ENCODE measurements at regions not wholly inside any gene's neighbourhood (a gene's known extent, or its start where the extent isn't known, plus 50 kb on each side); places are given as distances from the start of the nearest gene placed in this dataset.
"Not testable (repeated sequence)": the region's sequence is repeated elsewhere in the genome, so short reads cannot be mapped to it uniquely, and the experiment has no call there.

DNA sequence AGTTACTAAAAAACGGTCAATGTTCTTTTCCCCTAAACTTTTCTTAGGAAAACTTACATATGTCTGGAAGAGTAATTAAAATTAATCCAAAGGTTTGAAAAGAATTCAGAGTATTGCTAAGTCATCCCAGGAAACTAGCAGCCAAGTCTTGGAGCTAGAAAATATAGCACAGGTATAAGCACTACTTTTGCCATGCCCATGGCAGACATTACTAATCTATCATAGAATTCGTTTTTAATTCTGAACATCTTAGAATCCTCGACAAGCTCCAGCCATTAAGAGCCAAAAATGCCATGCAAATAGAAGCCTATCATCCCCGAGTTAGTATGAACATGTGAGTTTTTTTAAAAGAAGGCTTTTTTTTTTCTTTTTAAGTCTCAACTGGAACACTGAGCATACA is 395.0 kb downstream of the ZEB2 start:
- DNase-seq (ENCODE audit: low spot score): no peak

DNA sequence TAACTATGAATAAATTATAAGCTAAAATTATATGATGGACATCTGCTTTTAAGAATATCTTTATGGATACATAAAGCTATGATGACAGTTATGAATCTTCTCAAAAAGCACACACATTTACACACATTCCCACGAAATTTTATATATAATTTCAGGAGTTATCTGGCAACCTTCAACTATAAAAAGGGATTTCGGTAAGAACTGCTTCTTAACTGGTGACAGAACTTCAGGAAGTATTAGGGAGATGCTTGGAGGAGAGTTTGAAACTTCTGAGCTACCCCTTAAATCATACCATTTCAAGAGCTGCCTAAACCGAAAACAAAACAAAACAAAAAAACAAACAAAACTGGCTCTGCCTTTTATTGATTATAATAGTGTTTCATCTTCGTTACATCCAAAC is 399.4 kb downstream of the ZEB2 start:
- DNase-seq (ENCODE audit: low spot score): no peak

DNA sequence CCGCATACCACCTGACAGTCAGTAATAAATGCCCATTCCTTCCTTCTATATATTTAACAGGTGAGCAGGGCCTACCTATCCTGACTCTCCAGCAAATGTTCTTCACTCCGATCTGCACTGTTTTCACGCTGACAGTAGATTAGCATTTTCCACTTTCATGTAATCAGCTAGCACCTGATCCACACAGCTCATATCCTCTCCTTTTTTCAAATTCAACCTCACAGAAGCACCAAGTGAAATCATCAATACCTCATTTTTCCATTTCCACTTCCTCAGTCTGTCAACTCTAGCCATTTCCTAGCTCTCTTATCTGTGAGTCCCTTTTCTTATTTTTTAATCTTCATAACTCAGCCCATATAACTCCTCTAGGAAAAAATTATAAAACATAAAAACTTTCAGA is 402.8 kb downstream of the ZEB2 start:
- DNase-seq (ENCODE audit: low spot score): no peak

DNA sequence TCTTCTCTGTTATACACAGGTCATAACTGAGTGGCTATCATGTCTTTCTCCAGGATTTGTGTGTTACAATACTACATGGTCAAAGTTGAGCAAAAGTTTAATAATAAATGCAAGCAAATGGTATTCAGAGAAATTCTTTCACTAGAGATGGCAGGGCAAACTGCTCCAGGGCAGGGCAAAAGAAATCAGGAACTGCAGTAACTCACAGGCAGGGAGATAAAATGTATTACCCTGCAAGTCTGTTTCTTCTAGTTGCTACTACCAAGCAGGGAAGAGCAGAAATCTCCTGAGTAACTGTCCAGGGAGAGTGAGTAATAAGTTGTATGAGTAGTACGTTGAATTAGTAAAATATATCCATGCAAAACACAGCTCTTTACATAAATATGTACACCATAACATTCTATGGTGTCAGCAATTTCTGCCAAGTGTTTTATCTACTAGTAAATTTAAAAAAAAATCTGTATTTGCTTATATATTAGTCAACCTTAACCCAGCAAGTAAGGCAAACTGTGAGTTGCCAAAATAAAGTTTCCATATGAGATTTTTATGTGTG is 404.1 kb downstream of the ZEB2 start:
- DNase-seq (ENCODE audit: low spot score): no peak

DNA sequence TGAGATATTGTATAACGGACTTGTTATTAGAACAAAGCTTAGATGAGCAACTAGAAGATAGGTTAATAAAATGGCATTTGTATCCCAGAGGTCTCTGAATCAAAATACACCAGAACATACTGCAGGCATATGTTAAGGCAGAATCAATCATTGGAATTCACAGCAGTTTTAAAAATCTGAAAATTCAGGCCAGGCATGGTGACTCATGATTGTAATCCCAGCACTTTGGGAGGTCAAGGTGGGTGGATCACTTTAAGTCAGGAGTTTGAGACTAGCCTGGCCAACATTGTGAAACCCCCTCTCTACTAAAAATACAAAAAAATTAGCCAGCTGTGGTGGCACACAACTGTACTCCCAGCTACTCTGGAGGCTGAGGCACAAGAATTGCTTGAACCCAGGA is 405.2 kb downstream of the ZEB2 start:
- DNase-seq (ENCODE audit: low spot score): no peak

DNA sequence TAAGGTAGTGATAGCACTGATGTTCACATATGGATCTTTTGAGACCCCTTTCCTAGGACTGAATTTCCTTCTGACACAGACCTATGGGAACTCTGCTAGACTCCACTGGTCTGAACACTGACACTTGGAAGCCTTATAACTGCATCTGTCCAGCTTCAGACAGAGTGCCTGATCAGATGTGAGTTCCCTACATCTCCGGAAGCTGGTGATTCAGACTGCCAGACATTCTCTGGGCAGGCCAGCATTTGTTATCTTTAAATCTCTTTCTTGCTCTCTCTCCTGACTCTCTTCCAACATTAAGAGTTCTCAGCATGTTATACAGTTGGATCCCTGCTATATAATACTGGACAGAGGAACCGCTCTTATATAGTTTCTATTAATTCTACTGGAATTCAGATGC is 408.5 kb downstream of the ZEB2 start:
- DNase-seq (ENCODE audit: low spot score): no peak

DNA sequence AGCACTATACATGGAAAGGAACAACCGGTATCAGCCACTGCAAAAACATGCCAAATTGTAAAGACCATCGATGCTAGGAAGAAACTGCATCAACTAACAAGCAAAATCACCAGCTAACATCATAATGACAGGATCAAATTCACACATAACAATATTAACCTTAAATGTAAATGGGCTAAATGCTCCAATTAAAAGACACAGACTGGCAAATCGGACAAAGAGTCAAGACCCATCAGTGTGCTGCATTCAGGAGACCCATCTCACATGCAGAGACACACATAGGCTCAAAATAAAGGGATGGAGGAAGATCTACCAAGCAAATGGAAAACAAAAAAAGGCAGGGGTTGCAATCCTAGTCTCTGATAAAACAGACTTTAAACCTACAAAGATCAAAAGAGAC is 413.8 kb downstream of the ZEB2 start:
- not testable (repeated sequence) for DNase-seq (ENCODE audit: low spot score)

DNA sequence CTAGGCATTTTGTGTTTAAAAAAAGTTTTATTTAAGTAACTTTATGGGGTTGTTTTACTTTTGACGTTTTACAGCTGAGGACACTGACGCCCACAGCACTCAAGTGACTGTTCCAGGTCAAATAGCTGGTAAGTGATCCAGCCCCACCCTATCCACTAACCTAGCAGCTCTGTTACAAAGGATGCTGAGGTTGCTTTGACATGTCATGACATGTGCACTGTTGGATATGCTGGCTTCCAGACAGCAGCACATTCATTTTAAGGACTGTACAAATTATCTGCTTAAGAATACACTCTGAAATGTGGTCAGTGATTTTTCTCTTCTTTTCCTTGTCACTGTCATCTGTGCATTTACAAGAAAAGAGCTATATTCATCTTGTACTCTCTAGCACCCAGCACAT is 417.5 kb downstream of the ZEB2 start:
- no peak for DNase-seq (ENCODE audit: low spot score)

DNA sequence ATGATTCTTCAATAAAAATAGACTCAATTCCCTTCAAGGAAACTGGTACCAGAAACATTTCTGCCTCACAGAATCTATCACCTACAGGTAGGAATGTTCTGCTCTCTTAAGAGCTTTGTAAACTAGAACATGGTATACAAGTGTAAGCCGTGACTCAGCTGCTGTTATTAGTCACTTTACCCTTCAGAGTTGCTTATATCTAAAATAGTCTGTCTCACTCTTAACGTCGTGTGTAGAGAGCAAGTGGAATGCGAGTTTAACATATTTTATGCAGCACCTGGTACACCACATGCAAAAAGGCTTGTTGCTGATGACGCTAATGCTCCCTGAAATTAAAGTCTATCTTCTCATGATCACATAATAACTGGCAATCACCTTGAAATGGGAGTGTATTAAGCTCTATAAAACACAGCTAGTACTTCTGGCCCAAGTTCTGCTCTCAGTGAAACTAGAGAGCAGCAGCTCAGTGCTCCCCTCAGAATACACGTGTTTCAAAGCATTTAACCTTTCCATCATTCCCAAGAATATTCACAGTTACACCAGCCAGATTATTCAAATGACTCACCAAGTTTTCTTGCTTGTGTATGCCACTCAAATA is 420.0 kb downstream of the ZEB2 start:
- DNase-seq (ENCODE audit: low spot score): no peak

DNA sequence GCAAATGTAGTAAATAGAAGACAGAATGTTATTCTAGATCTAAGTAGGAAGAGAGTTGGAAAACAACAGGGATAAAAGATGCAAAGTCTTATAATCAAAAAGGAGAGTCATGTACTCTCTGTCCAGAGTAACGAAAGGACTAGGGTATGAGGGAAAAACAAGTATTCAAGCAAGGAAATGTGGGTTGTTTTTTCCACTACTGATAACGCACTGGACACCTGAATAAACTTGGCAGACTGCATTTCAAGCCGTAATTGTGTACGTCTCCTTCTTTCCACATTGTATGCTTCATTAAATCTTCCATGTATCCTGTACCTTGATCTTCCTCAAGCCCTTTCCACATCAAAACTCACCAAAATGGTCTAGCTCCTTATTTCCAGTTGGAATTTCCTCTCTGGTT is 420.6 kb downstream of the ZEB2 start:
- DNase-seq (ENCODE audit: low spot score): no peak

DNA sequence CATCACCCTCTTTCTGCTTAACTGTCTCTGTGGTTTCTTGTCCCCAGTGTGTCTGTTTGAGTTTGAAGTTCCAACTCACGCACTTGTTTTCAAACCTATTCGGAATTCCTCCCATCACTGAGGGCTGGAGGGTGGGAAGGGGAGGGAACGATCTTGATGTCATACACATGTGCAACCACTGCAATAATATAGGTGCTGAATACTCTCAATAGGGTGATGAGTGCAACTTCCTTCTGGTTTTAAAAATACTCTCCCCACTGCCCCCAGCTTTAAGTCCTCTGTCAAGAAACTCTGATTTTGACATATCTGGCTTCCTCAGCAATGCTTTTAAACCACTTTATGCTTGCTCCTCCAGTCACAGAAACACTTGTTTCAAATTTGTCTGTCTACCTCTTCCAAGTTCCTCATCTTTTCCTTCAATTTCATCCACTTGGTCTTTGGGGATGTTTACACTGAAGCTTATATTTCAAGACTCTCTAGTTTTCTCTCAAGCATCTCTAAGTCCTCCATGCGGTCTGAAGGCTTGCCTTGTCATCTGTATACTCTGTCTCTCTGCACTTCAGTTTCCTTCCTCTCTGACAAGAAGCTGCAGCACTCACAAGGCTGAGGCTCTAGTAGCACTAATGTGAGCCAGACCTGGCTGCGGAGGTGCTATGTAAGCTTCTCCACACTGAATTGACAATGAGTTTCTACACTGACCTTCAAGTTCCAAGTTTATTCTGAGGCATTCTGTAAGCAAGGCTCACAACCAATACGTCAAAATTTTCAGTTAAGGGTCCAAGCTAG is 422.3 kb downstream of the ZEB2 start:
- DNase-seq (ENCODE audit: low spot score): no peak

DNA sequence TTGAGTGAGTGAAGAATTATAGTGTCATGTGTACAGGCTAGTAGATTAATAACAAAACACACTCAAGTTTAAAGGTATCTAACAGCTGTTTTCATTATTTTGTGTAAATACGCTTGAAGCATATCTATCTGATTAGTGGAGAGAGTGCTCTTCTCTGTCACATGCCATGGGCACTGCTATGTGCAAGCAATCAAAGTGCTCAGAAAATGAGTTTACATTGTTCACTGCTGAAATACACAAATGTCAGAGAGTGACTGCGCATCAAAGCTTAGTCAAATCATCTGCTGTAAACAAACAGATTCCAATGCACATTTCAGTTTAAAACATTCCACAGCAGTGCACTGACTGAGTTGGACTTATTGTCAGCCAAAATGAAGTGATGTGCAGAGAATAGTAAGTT is 423.4 kb downstream of the ZEB2 start:
- DNase-seq (ENCODE audit: low spot score): no peak

DNA sequence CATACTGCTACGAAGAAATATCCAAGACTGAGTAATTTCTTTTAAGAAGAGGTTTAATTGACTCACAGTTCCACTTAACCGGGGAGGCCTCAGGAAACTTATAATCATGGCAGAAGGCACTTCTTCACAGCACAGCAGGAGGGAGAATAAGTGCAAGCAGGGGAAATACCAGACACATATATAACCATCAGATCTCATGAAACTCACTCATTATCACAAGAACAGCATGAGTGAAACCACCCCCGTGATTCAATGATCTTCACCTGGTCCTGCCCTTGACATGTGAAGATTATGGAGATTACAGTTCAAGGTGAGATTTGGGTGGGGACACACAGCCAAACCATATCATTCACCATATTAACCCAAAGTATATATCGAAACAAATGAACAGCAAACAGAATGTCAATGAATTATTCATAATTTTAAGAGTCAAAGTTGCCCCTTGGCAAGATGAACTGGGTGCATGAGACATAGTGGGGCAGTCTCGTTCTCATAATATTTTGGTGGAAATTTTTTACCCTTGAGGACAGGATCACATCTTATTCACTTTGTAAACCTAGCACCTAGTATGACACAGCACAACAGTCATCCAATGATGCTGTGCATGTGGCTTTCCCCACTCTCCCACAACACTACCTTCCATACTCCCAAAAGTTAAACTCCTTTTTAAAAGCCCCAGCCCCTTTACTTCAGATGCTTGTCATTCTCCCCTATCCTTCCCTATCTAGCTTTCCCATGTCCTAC is 425.3 kb downstream of the ZEB2 start:
- DNase-seq (ENCODE audit: low spot score): no peak

DNA sequence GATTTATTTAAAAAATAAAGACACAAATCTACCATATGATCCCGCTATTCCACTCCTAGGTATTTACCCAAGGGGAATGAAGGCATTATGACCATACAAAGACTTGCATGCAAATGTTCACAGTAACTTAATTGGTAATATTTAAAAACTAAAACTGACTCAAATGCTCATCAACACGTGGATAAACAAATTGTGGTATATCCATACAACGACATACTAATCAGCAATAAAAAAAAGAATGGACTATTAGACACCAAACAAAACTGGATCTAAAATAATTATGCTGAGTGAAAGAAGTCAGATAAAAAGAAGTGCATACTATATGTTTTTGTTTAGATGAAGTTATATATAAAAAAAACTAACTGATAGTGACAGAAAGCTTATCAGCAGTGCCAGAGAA is 428.3 kb downstream of the ZEB2 start:
- no peak for DNase-seq (ENCODE audit: low spot score)

DNA sequence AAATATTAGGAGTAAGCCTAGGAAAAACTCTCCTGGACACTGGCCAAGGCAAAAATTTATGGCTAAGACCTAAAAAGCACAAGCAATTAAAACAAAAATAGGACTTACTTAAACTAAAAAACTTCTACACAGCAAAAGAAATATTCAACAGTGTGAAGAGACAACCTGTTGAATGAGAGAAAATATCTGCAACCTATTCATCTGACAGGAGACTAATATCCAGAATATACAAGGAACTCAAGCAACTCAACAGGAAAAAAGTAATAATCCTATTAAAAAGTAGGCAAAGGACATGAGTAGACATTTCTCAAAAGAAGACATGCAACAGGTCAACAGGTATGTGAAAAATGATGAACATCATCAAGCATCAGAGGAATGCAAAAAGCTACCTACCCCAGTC is 431.1 kb downstream of the ZEB2 start:
- no peak for DNase-seq (ENCODE audit: low spot score)

DNA sequence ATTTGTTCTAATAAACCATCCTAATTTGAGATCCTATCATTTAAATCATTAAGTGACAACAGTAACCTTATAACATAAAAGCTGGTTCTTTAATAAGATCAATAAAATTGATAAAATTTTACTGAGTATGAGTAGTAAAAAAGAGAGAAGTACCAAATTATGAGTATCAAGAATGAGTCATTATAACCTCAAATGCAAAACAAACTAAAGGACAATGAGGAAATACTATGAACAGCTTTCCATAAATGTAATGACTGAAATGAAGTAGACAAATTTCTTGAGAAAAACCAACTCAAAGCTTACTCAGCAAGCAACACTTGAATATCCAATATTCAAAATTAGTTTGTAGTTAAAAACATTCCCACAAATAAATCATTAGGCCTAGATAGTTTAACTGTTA is 433.0 kb downstream of the ZEB2 start:
- DNase-seq (ENCODE audit: low spot score): no peak

DNA sequence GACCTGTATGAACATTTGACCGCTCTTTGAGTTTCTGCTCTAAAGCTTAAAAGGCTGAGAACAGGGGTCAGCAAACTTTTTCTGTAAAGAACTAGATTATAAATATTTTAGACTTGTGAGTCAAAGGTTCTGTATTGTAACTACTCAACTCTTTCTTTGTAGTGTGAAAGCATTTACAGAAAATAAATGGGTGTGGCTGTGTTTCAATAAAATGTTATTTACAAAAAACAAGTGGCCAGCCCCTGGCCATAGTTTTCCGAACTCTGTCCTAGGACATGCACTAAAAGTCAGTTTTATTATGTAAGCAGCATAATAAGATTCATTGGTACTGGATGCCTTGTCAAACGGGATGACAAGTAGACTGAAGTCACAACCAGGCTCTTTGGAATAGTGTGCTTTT is 434.9 kb downstream of the ZEB2 start:
- no peak for DNase-seq (ENCODE audit: low spot score)

DNA sequence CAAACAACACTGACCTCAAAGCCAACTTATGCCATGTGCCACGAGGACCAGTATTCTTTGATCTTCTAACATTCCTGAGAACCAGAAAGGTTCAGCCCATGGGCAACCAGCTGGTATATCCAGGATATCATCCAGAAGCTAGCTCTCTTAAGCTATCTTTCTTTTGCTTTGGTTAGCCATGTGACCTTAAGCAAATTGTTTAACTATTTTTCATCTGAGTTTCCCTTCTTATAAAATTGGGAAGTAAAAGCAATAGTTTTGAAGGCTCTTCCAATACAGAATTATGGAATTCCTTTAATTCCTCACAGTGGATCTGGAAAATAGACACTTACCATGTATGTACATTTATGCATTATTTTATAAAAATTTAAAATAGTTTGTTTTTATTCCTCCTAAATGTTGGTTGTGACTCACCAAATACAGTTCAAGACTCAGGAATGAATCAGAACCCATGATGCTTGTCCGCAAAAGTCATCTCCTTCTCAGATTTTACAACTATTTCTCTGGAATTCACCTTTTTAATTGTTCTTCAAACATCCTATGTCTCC is 435.7 kb downstream of the ZEB2 start:
- DNase-seq (ENCODE audit: low spot score): no peak

DNA sequence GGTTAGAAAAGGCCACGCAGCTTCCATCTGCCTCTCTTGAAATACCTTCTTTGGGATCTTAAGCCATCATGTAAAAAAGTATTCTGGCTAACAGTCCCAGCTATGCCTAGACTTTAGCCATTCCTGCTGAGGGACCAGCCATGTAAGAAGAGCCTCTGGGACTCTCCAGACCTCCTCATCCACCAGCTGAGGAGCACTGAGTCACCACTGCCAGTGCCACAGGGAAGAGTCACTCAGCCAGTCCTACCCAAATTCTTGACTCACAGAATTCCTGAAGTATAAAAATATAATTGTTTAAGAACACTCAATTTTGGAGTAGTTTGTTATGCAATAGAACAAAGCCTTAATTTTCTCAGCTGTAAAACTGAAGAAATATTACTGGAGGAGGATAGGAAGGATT is 436.7 kb downstream of the ZEB2 start:
- DNase-seq (ENCODE audit: low spot score): no peak

DNA sequence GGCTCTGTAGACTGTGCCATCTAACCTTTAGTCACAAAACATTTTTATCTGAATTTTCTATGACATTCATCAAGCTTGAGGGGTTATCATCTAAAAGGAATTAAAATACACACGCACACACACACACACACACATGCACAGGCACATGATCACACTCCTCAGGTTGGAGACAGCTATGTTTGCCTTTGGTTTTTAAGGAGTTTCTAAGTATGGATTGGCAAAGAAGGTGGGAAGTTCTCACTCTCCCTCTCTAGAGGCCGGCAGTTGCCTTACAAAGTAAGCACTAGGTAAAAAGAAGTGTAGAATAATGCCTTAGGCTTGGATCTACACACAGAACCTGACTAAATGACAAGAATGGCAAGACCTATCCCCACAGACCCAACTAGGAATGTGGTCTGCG is 437.1 kb downstream of the ZEB2 start:
- no peak for DNase-seq (ENCODE audit: low spot score)

DNA sequence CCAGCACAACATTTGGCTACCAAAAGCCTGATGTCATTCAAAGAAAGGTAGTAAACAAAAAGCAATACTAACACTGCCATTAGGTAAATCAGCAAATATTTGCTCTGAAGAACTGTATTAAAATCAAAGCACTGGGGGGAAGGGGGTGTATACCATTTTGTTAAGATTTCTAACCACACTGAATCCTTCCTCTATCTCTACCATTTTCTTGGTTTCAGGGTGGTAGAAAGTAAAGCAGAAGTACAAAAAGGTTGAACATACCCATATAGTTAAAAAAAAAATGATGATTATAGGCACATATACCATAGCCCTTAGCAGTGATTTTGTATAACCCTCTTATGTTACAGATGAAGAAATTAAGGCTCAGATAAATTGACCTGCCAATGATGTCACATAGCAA is 437.6 kb downstream of the ZEB2 start:
- no peak for DNase-seq (ENCODE audit: low spot score)

DNA sequence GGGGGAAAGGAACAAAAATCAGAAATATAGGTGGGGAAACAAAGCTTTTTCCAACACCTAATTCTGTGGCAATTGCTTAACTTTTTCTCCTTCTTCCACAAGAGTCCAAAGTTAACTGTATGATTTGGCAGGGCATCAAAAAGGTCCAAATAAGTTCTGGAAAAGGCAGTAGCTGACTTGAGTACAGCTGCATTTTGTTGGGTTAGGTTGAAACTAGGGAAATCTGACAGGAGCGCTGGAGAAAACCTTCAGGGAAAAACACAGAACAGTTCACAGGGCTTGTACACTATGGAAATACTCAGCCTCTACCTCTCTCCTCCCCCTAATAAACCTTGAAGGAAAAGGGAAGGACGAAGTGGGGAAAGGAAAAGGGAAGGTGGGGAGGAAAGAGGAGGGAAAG is 438.6 kb downstream of the ZEB2 start:
- DNase-seq (ENCODE audit: low spot score): no peak

DNA sequence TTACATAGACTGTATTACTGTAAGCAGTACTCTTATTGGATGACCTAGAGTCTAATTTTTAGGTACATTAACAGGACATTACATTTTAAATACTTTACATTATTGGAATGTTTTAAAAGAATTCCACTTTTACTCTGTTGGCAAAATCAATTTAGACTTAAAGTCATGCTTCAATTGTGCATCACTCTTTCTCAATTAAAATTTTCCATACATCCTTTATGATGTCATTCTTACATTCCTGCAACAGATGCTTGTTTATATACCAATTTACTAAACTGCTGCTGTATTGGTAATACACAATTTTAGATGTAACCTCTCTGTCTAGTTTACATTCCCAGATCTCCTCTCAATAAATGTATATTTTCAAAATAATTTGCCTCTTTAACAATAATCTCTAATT is 440.1 kb downstream of the ZEB2 start:
- DNase-seq (ENCODE audit: low spot score): no peak
